GM10266 (cell line): ENCODE measurements at regions not wholly inside any gene's neighbourhood (a gene's known extent, or its start where the extent isn't known, plus 50 kb on each side); places are given as distances from the start of the nearest gene placed in this dataset.

ENCODE experiments used
- DNase-seq: peaks from one replicate; pipeline ENCODE4 v3.0.0; 2012; ENCODE audit errors: extremely low spot score
- CTCF ChIP-seq: IDR thresholded peaks from 2 replicates; pipeline ENCODE4 v1.5.1; 2012; ENCODE audit warnings: mild to moderate bottlenecking, low read depth; ENCODE audit not compliant: control insufficient read depth, insufficient read depth; ENCODE audit errors: missing control alignments

GRCh38 chr9:99347568-99347967 lies 125.5 kb downstream of the SEC61B start:
- no peak for TF ChIP-seq CTCF
- no peak for DNase-seq

DNA sequence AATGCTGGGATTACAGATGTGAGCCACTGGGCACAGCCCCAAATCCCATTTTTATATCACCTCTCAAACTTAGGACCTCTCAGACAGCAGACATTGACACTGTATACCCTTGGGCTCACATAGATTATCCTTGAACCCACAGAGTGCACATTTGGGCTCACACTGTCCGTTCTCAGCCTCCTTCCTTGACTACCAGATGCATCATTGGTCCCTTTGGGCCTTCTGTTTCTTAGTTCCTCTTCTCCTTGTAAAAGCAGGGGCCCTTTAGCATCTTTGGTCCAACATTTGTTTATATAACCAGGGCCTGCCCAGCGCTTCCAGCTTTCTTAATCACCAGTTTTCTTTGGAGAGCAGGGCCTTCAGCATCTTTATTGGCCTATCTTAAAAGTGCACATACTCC lies 126.2 kb downstream of the SEC61B start:
- no peak for TF ChIP-seq CTCF

DNA sequence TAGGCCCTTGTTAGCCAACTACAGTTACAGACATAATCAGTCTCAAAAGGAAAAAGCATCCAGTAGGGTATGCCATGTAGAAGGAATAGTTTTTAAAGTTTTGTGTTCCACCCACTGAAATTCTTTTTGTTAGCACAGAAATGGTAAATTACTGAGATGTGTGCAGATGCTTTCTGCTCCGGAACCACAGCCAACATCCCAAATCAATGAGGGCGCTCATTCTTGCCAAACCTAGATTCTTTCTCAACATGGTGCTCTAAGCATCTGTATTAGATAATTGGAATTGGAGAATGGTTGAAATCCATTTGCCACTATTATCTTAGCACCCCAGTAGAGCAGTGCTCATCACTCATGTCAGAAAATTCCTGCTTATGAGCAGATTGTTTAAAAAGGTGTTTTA lies 127.8 kb downstream of the SEC61B start:
- TF ChIP-seq CTCF, result no peak
- no peak for DNase-seq

More for the DNA sequence above, 126.2 kb downstream of the SEC61B start:
- no peak for DNase-seq

GRCh38 chr9:99350461-99350860 lies 128.4 kb downstream of the SEC61B start:
- DNase-seq, result no peak
- TF ChIP-seq CTCF, result no peak

GRCh38 chr9:99351647-99352046 lies 129.6 kb downstream of the SEC61B start:
- no peak for DNase-seq
- no peak for TF ChIP-seq CTCF

GRCh38 chr9:99352826-99353225 lies 130.7 kb downstream of the SEC61B start:
- no peak for TF ChIP-seq CTCF
- no peak for DNase-seq

DNA sequence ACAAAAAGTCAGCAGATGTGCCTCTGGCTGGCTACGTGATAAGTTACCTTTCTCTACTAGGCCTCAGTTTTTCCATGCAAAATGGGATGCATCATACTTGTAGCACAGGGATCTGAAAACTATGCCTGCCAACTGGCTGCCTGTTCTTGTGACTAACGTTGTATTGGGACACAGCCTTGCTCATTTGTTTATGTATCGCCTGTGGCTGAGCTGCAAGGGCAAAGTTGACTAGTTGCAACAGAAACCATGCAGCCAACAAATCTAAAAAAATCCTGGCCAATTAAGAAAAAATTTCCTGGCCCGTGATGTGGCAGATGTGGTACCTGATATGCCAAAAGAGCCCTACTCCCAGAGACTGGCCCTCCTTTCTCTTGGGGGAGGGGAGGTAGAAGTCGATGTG lies 131.3 kb downstream of the SEC61B start:
- DNase-seq, result no peak

More for the DNA sequence above, 131.3 kb downstream of the SEC61B start:
- no peak for TF ChIP-seq CTCF
